Keratinocyte (primary cell): ENCODE measurements at regions not wholly inside any gene's neighbourhood (a gene's known extent, or its start where the extent isn't known, plus 50 kb on each side); places are given as distances from the start of the nearest gene placed in this dataset.

Experiments used
- DNase-seq: peaks from one replicate; pipeline ENCODE4 v3.0.0-alpha.2; 2011; ENCODE audit warnings: low read depth, missing footprints, low spot score
- FAIRE-seq: peaks from 2 replicates; lab custom pipeline; 2011; peaks lifted over from hg19 to GRCh38; lab: Jason Lieb, UNC
- H2AFZ ChIP-seq: 2 replicates; pipeline ENCODE4 v1.6.0; 2012; ENCODE audit warnings: low read length, control low read depth, inconsistent platforms; ENCODE audit not compliant: control insufficient read depth
- H3K27ac ChIP-seq: 2 replicates; pipeline ENCODE4 v1.5.1; 2011; ENCODE audit warnings: low read length; ENCODE audit not compliant: control insufficient read depth, insufficient read depth
- H3K27me3 ChIP-seq: 3 replicates; pipeline ENCODE4 v1.6.0; 2011; ENCODE audit warnings: low read length; ENCODE audit not compliant: control insufficient read depth, insufficient read depth; ENCODE audit errors: extremely low read depth
- H3K36me3 ChIP-seq, 2 experiments: 2 replicates in 1 of 2; 3 replicates in 1 of 2; pipeline ENCODE4 v1.5.1; 2011; ENCODE audit warnings: low read length in 2 of 2, mild to moderate bottlenecking in 1 of 2; ENCODE audit not compliant: control insufficient read depth in 2 of 2, insufficient read depth in 2 of 2; ENCODE audit errors: extremely low read depth in 1 of 2
- H3K4me1 ChIP-seq: 3 replicates; pipeline ENCODE4 v1.5.1; 2011; ENCODE audit warnings: low read length; ENCODE audit not compliant: control insufficient read depth, insufficient read depth; ENCODE audit errors: extremely low read depth
- H3K4me2 ChIP-seq: 3 replicates; pipeline ENCODE4 v1.6.0; 2011; ENCODE audit warnings: low read depth, low read length; ENCODE audit not compliant: control insufficient read depth, insufficient read depth; ENCODE audit errors: extremely low read depth
- H3K4me3 ChIP-seq, 3 experiments: fragments of 200-600 bp in 1 of 3; sonication (generic) in 1 of 3; 2 replicates in 2 of 3; 3 replicates in 1 of 3; pipeline ENCODE4 v1.5.1; 2011 to 2016; ENCODE audit warnings: low read length in 3 of 3, mild to moderate bottlenecking in 3 of 3, control low read depth in 2 of 3, inconsistent platforms in 1 of 3, low read depth in 1 of 3, mixed read lengths in 1 of 3, mixed run types in 1 of 3, moderate library complexity in 1 of 3; ENCODE audit not compliant: control insufficient read depth in 2 of 3, insufficient read depth in 2 of 3; ENCODE audit errors: extremely low read depth in 1 of 3
- H3K79me2 ChIP-seq: 2 replicates; pipeline ENCODE4 v1.6.0; 2012; ENCODE audit warnings: low read length; ENCODE audit not compliant: control insufficient read depth, insufficient read depth
- H3K9ac ChIP-seq: 3 replicates; pipeline ENCODE4 v1.6.0; 2011; ENCODE audit warnings: low read length; ENCODE audit not compliant: control insufficient read depth, insufficient read depth; ENCODE audit errors: extremely low read depth
- H3K9me1 ChIP-seq: 3 replicates; pipeline ENCODE4 v1.6.0; 2011; ENCODE audit warnings: low read length; ENCODE audit not compliant: control insufficient read depth, insufficient read depth; ENCODE audit errors: extremely low read depth
- H3K9me3 ChIP-seq: 2 replicates; pipeline ENCODE4 v1.5.1; 2012; ENCODE audit warnings: low read depth, low read length; ENCODE audit not compliant: control insufficient read depth
- H4K20me1 ChIP-seq: 3 replicates; pipeline ENCODE4 v1.6.0; 2011; ENCODE audit warnings: low read length; ENCODE audit not compliant: control insufficient read depth, insufficient read depth; ENCODE audit errors: extremely low read depth
- EZH2 ChIP-seq: IDR thresholded peaks from one replicate; pipeline ENCODE4 v1.6.1; 2012; ENCODE audit warnings: inconsistent platforms, mild to moderate bottlenecking, low read length, moderate library complexity
- dilution Hi-C: fragments of 300-500 bp; cut with MboI; formaldehyde crosslinking; loops from one replicate; pipeline ENCODE4 v1.7.0; 2020; ENCODE audit warnings: low sequenced_read_pairs; ENCODE audit not compliant: extremely low pct_ligation_motif_present
- TF ChIP-seq, protein P1 (sequence below), 3 experiments: IDR thresholded peaks in 1 of 3; conservative IDR thresholded peaks in 1 of 3; optimal IDR thresholded peaks in 1 of 3; 2 replicates in 2 of 3; 3 replicates in 1 of 3; pipeline versions ENCODE3 to v1.5.1; 2011; ENCODE audit warnings: low read length in 3 of 3, mild to moderate bottlenecking in 3 of 3, moderate library complexity in 2 of 3, control low read depth in 1 of 3, inconsistent platforms in 1 of 3; ENCODE audit not compliant: insufficient read depth in 2 of 3; ENCODE audit errors: extremely low read depth in 1 of 3

DNA sequence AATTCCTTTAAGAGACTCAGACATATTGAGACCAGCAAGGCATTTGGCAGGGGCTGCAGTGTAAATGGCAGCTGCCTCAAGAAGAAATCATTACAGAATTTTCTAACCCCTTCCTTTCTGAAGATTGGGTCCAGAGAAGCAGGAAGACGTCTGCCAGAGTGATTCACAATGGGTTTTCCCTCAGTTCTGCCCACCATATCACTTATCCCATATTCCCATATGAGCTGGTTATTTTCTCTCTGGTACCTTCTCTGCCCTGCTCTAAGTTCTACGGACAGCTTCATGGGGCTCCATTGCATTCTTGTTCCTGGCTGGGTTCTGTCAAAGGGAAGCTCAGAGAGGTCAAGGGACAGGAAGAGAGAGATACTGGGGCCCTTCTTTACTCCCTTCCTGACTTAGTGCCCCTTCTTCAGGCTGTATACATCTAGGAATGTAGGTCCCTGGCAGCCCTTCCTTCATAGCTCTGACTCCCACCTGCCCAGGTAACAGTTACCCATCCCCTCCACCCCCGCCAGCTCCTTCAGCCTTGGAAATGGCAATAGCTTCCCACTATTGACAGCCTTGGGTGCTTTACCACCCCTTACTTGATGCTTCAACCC lies 420.6 kb upstream of the DAB1 start:
- peak overlapping the region; percentile 75 for H3K4me2 ChIP-seq
- peak overlapping the region; percentile 33 for H3K9ac ChIP-seq

GRCh38 chr1:57843760-57844159 lies 419.9 kb upstream of the DAB1 start:
- TF ChIP-seq, protein P1, sequence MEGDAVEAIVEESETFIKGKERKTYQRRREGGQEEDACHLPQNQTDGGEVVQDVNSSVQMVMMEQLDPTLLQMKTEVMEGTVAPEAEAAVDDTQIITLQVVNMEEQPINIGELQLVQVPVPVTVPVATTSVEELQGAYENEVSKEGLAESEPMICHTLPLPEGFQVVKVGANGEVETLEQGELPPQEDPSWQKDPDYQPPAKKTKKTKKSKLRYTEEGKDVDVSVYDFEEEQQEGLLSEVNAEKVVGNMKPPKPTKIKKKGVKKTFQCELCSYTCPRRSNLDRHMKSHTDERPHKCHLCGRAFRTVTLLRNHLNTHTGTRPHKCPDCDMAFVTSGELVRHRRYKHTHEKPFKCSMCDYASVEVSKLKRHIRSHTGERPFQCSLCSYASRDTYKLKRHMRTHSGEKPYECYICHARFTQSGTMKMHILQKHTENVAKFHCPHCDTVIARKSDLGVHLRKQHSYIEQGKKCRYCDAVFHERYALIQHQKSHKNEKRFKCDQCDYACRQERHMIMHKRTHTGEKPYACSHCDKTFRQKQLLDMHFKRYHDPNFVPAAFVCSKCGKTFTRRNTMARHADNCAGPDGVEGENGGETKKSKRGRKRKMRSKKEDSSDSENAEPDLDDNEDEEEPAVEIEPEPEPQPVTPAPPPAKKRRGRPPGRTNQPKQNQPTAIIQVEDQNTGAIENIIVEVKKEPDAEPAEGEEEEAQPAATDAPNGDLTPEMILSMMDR (optimal IDR thresholded peaks at IDR 0.05 in 1 of 3, IDR thresholded peaks at IDR 0.05 in 1 of 3, conservative IDR thresholded peaks at IDR 0.05 in 1 of 3; ENCODE audit: extremely low read depth in 1 of 3, insufficient read depth in 2 of 3, low read length in 3 of 3) = no peak
- no peak for TF ChIP-seq EZH2
- H4K20me1 ChIP-seq = no peaks in the 10 kb centered on the region
- H3K9me3 ChIP-seq = peaks cover 7% of the 10 kb centered on the region
- no peaks in the 10 kb centered on the region for H3K27me3 ChIP-seq
- no peak overlapping the region for H3K9ac ChIP-seq
- peak overlapping the region in 1 of 3 experiments; percentile 6 for H3K4me3 ChIP-seq
- peak; percentile 100 for FAIRE-seq
- H2AFZ ChIP-seq = no peak overlapping the region
- no peaks in the 10 kb centered on the region for H3K36me3 ChIP-seq
- no peaks in the 10 kb centered on the region for H3K9me1 ChIP-seq
- DNase-seq = no peak
- peaks cover 47% of the 10 kb centered on the region for H3K4me1 ChIP-seq
- H3K79me2 ChIP-seq = no peaks in the 10 kb centered on the region
- H3K27ac ChIP-seq = peak overlapping the region; percentile 85
- H3K4me2 ChIP-seq = peak overlapping the region; percentile 6
- dilution Hi-C loops = no loop called here

More for the DNA sequence above, 420.6 kb upstream of the DAB1 start:
- no peak for DNase-seq
- no peaks in the 10 kb centered on the region for H3K27me3 ChIP-seq
- peak overlapping the region; percentile 85 for H3K27ac ChIP-seq
- dilution Hi-C loops = no loop called here
- H3K4me3 ChIP-seq = peak overlapping the region in 1 of 3 experiments; percentile 29
- H3K9me1 ChIP-seq = no peaks in the 10 kb centered on the region
- no peaks in the 10 kb centered on the region for H4K20me1 ChIP-seq
- peaks cover 53% of the 10 kb centered on the region for H3K4me1 ChIP-seq
- no peaks in the 10 kb centered on the region for H3K36me3 ChIP-seq
- H3K9me3 ChIP-seq = peaks cover 7% of the 10 kb centered on the region
- no peak for TF ChIP-seq EZH2
- TF ChIP-seq, protein P1 (optimal IDR thresholded peaks at IDR 0.05 in 1 of 3, IDR thresholded peaks at IDR 0.05 in 1 of 3, conservative IDR thresholded peaks at IDR 0.05 in 1 of 3; ENCODE audit: extremely low read depth in 1 of 3, insufficient read depth in 2 of 3, low read length in 3 of 3) = no peak
- no peak for FAIRE-seq
- H2AFZ ChIP-seq = no peak overlapping the region
- no peaks in the 10 kb centered on the region for H3K79me2 ChIP-seq
